Uterus (tissue), 3 donors: ENCODE measurements at regions not wholly inside any gene's neighbourhood (a gene's known extent, or its start where the extent isn't known, plus 50 kb on each side); places are given as distances from the start of the nearest gene placed in this dataset.

Source experiments
- DNase-seq, 2 donors: peaks; one replicate each; pipeline ENCODE4 v3.0.0-alpha.2; 2019 to 2020
- H3K27ac ChIP-seq, 2 donors: fragments of 200-600 bp; sonication (generic); 1 replicate in 1 of 2; 2 replicates in 1 of 2; pipeline ENCODE4 v1.5.1; 2016 to 2018
- H3K27me3 ChIP-seq, 2 donors: fragments of 200-600 bp; sonication (generic); one replicate each; pipeline ENCODE4 v1.5.1; 2018 to 2019; ENCODE audit warnings: control low read depth in 1 of 2
- H3K36me3 ChIP-seq, 2 donors: fragments of 200-600 bp; sonication (generic); one replicate each; pipeline ENCODE4 v1.5.1; 2019; ENCODE audit warnings: control low read depth in 1 of 2
- H3K4me1 ChIP-seq, 2 donors: fragments of 200-600 bp; sonication (generic); one replicate each; pipeline ENCODE4 v1.5.1; 2018 to 2019; ENCODE audit warnings: control low read depth in 1 of 2
- H3K4me3 ChIP-seq, 2 donors: fragments of 200-600 bp; sonication (generic); 1 replicate in 1 of 2; 2 replicates in 1 of 2; pipeline ENCODE4 v1.5.1; 2018 to 2019; ENCODE audit warnings: mild to moderate bottlenecking in 1 of 2
- H3K9me3 ChIP-seq, 2 donors: fragments of 200-600 bp; sonication (generic); one replicate each; pipeline ENCODE4 v1.5.1; 2019; ENCODE audit warnings: control low read depth in 1 of 2
- CTCF ChIP-seq, 4 experiments: fragments of 200-600 bp in 2 of 4; fragments of 450-650 bp in 2 of 4; sonication (generic) in 2 of 4; IDR thresholded peaks; one replicate each; pipeline ENCODE4 v1.5.1; 2016 to 2019; ENCODE audit warnings: antibody characterized with exemption in 4 of 4, mild to moderate bottlenecking in 2 of 4, moderate library complexity in 1 of 4
- POLR2A ChIP-seq, 2 donors: fragments of 450-650 bp; IDR thresholded peaks; one replicate each; pipeline ENCODE4 v1.6.1; 2016; ENCODE audit warnings: antibody characterized with exemption in 2 of 2, mild to moderate bottlenecking in 1 of 2, moderate library complexity in 1 of 2
- intact Hi-C: fragments of 100-400 bp; cut with DNase I; formaldehyde crosslinking; loops from one replicate; pipeline ENCODE4 v1.15.1; 2023; ENCODE audit warnings: low total_unique reads
- donor health status: DM: yes; HTN: yes; CAD: no.

- no peaks in the 10 kb centered on the region for H3K9me3 ChIP-seq
- no peak for DNase-seq
- no peaks in the 10 kb centered on the region for H3K4me1 ChIP-seq
- H3K36me3 ChIP-seq = no peaks in the 10 kb centered on the region
- H3K4me3 ChIP-seq = no peak overlapping the region
- intact Hi-C loops = no loop called here
- TF ChIP-seq POLR2A (IDR thresholded peaks at IDR 0.05) (no peak), CTCF (IDR thresholded peaks at IDR 0.05) (no peak)
- no peaks in the 10 kb centered on the region for H3K27me3 ChIP-seq
- H3K27ac ChIP-seq = no peak overlapping the region
Observed at GRCh38 chr5:91950328-91950727, 567.2 kb upstream of the ARRDC3 start.

- Histone ChIP-seq H3K4me3 (no peak overlapping the region), H3K36me3 (no peaks in the 10 kb centered on the region), H3K27ac (no peak overlapping the region), H3K9me3 (no peaks in the 10 kb centered on the region), H3K27me3 (no peaks in the 10 kb centered on the region), H3K4me1 (no peaks in the 10 kb centered on the region)
- TF ChIP-seq POLR2A (IDR thresholded peaks at IDR 0.05) (no peak), CTCF (IDR thresholded peaks at IDR 0.05) (no peak)
- DNase-seq = no peak
- intact Hi-C loops = no loop called here
Observed at GRCh38 chr5:91946870-91947269, 563.8 kb upstream of the ARRDC3 start.

DNA sequence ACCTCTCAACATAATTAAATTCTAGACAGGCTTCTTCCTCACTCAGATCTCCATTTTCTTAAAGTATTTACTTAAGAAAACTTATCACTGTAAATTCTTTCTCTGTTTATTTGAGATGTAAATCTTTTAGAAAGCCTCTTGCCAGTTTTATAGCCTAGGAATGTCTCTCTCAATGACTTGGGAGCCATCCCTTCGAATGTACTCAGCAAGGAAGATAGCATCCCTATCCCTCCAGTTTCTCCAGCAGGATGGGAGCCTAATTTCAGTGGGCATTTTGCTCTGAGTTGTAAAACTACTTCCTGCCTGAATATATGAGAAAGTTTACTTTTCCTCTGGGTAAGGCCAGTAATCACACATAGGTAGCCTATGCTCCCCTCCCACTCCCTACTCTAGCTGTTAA is 558.5 kb upstream of the ARRDC3 start:
- H3K4me1 ChIP-seq = no peaks in the 10 kb centered on the region
- no peaks in the 10 kb centered on the region for H3K27me3 ChIP-seq
- H3K4me3 ChIP-seq = no peak overlapping the region
- H3K9me3 ChIP-seq = no peaks in the 10 kb centered on the region
- TF ChIP-seq CTCF (IDR thresholded peaks at IDR 0.05) (no peak), POLR2A (IDR thresholded peaks at IDR 0.05) (no peak)
- intact Hi-C loops = no loop called here
- H3K27ac ChIP-seq = no peak overlapping the region
- no peaks in the 10 kb centered on the region for H3K36me3 ChIP-seq
- no peak for DNase-seq

DNA sequence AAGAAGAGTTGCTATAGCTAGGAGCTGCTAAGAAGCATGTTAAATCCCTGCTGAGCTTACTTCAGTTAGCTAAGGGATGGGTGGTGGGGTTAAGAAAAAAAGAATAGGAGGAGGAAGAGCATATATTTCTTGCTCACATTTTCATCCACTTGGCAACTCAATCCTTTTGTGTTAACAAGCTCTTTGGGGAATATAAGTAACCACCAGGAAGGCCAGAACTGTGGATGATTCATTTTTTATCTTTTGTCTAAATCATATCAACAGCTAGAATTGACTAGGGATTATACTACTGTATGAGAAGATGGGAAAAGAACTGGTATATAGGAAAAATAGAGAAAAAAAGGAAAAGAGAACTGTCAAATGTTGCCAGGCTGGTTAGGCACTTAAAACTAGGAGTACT is 555.3 kb upstream of the ARRDC3 start:
- H3K27ac ChIP-seq = no peak overlapping the region
- no peak overlapping the region for H3K4me3 ChIP-seq
- no peaks in the 10 kb centered on the region for H3K36me3 ChIP-seq
- no peak for DNase-seq
- H3K4me1 ChIP-seq = no peaks in the 10 kb centered on the region
- intact Hi-C loops = no loop called here
- no peaks in the 10 kb centered on the region for H3K27me3 ChIP-seq
- TF ChIP-seq POLR2A (IDR thresholded peaks at IDR 0.05) (no peak), CTCF (IDR thresholded peaks at IDR 0.05) (no peak)
- H3K9me3 ChIP-seq = no peaks in the 10 kb centered on the region

- H3K4me3 ChIP-seq = no peak overlapping the region
- no peak for TF ChIP-seq CTCF (IDR thresholded peaks at IDR 0.05)
- TF ChIP-seq POLR2A (IDR thresholded peaks at IDR 0.05) = no peak
- DNase-seq = no peak
- H3K4me1 ChIP-seq = no peaks in the 10 kb centered on the region
- H3K36me3 ChIP-seq = no peaks in the 10 kb centered on the region
- H3K27ac ChIP-seq = no peak overlapping the region
- H3K9me3 ChIP-seq = no peaks in the 10 kb centered on the region
- intact Hi-C loops = no loop called here
- H3K27me3 ChIP-seq = no peaks in the 10 kb centered on the region
Observed at GRCh38 chr5:91937121-91937520, 554.0 kb upstream of the ARRDC3 start.
